Stromal cell of bone marrow (primary cell): ENCODE measurements at regions not wholly inside any gene's neighbourhood (a gene's known extent, or its start where the extent isn't known, plus 50 kb on each side); places are given as distances from the start of the nearest gene placed in this dataset.

Source experiments
- DNase-seq: peaks from one replicate; pipeline ENCODE4 v3.0.0-alpha.2; 2012; ENCODE audit warnings: low read depth

DNA sequence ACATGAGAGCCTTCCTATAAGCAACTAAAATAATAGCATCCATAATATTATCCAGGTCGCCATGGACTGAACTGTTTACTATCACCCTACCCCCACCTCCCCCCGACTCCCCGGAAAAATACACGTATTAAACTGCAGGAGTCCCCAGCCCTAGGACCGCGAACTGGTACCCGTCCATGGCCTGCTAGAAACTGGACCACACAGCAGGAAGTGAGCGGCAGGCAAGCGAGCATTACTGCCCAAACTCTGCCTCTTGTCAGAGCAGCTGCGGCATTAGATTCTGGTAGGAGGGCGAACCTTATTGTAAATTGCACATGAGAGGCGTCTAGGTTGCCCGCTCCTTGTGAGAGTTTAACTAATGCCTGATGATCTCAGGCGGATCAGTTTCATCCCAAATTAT lies 405.8 kb upstream of the ADGRL3 start:
- no peak for DNase-seq

- no peak for DNase-seq
Observed at GRCh38 chr4:60799214-60799613, 400.9 kb upstream of the ADGRL3 start.

DNA sequence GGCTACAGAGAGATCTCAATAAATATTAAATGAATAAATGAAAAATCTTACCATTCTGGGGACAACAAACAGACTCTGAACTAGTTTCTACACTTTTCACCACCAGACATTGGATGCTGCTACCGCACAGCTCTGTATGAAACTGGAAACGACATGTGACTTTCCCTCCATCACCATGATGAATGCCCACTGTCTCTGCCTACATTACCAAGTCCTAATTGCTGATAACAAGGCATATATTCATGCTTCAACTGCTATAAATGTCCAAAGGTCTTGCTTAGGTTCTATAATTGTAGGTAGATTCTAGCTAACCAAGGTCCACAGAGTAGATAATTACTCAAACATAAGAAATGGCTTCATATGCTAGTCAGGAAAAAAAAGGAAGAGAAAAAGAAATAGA lies 399.4 kb upstream of the ADGRL3 start:
- DNase-seq, result no peak

DNA sequence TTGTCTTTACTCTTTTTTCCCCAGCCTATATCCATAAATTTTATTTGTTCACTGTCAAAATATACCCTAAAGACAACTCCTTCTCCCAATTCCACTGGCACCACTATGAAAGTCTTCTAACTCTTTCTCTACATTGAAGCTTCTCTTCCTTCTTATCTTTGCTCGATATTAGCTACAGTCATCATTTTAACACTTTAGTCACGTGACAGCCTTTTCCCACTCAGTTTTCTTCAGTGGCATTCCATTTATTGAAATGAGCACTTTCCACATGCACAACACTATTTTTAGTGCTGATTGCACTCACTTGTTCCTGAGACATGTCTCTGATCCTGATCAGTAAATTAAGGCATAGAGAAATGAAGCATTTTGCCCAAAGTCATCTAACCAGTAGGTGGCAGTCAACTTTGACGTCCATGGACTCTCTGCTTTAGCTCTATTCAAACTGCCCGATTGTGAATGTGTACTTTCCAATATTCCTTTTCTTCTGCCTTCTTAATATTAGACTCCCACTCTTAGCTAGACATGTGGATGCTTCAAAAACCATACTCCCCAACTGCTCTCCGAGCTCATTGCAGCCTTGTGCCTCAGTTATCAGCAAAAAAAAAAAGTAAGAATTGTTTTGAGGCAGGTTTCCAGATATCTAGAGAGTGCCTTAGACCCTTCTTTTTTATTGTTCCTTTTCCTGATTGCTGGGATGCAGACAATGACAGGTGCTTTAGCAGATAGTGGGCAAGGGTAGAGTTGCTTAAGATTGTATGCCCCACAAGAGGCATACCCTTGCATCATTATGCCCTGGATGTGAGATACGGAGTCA lies 394.4 kb upstream of the ADGRL3 start:
- peak; percentile 10 for DNase-seq

DNA sequence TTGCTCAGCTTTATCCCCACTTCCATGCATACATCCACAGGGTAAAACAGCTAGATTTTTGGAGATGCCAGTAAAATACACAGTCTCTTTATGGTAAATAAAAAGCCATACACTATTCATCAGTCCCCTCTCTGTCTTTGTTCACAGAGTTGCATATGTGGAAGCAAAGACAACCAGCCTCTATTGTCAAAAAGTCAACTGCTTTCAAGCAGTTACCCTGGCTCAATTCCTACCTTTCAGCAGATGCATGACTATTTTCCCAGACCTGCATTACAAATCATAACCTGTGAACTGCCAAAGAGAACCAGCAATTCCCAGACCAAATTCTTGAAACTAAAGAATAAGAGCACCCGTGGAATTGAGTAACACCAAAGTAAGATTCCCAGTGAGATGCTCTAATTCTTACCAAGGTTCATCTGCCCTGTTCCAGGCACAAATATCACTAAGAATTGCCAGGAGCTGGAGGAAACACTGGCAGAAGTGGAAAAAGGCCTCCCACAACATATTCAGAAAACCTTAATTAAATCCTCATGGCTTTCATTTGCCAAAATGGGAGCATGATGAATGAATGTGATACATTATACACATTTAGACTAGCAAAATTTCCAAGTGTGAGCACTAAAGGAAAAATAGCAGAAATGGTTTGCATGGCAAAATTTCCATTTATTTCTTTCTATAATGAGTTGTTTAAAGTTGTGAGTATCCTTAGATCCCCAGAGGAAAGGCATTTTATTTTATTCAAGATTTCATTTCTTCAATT lies 391.2 kb upstream of the ADGRL3 start:
- DNase-seq, result no peak

DNA sequence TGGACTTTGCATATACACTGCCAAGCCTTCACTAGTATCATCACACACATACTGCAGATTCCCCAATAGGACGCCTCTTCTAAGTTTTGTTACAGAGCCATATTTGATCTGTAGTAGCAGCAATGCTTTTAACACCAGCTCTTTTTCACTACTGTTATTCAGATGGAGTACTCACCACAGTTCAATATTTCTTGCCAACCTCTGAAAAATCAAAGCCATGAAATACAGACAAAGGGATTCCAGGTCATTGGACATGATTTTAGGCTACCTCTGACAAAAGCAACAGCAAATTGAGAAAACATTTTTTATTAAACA lies 390.7 kb upstream of the ADGRL3 start:
- DNase-seq, result no peak

GRCh38 chr4:60812811-60813210 lies 387.3 kb upstream of the ADGRL3 start:
- DNase-seq, result no peak

DNA sequence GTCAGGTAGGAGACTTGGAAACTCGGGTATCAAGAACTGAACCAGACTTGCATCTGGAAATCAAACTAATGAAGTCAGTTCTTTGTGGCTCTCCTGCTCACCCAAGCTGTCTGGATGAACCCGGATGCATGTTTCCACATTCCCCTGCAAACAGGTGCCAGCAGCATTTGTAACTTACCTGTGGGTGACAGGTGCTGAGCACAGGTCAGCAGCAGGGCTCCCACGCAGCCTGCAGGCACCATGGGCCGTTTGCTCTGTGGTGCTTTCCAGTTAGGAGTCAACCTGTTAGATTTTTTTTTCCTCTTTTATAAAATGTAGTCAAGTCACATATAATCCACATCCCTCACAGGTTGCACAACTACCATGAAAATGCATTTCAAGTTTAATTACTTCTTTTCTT lies 385.6 kb upstream of the ADGRL3 start:
- DNase-seq, result no peak

GRCh38 chr4:60817609-60818008 lies 382.5 kb upstream of the ADGRL3 start:
- DNase-seq, result no peak

GRCh38 chr4:60822986-60823385 lies 377.1 kb upstream of the ADGRL3 start:
- DNase-seq, result no peak

- DNase-seq, result no peak
Observed at GRCh38 chr4:60840020-60840419, 360.1 kb upstream of the ADGRL3 start.

- no peak for DNase-seq
Observed at GRCh38 chr4:60846678-60847077, 353.4 kb upstream of the ADGRL3 start.

- DNase-seq, result no peak
Observed at GRCh38 chr4:60847614-60848013, 352.5 kb upstream of the ADGRL3 start.

GRCh38 chr4:60857130-60857753 lies 342.9 kb upstream of the ADGRL3 start:
- DNase-seq, result no peak

GRCh38 chr4:60863442-60863841 lies 336.7 kb upstream of the ADGRL3 start:
- no peak for DNase-seq

DNA sequence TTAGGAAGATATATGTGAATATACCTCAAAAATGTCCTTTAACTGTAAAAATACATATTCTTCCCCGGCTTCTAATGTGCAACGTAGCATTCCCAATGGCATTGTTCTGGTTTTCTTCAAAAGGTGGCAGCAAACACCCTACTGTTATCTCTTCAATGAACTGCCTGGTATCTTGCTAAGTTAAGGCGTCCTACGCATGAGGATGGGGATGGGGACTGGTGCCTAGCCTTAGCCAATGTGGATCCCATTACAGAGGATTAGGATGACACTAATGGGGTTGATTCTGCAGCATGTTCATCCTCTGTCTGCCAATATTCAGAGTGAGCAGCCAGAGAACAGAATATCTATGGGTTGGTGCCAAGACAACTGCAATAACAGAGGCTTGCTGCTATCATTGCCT lies 334.9 kb upstream of the ADGRL3 start:
- DNase-seq, result no peak

GRCh38 chr4:60868232-60868960 lies 331.7 kb upstream of the ADGRL3 start:
- no peak for DNase-seq

DNA sequence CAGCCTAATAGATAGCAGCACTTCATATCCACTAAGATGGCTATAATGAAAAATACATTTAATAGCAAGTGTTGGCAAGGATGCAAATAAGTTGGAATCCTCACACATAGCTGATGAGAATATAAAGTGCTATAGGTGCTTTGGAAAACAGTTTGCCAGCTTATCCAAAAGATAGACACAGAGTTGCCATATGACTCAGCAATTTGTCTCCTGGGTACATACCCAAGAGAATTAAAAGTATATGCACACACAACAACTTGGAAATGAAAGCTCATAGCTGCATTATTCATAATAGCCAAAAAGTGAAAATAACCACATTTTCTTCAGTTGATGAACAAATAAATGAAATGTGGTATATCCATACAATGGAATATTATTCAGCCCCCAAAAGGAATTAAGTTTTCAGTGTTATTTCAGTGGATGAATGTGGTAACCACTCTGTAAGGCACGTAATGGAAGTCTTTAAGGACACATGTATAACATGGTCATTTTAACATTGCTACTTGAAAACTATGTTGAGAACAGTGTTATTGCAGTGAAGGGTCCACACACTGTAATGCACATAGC lies 320.9 kb upstream of the ADGRL3 start:
- no peak for DNase-seq

GRCh38 chr4:60884587-60884986 lies 315.5 kb upstream of the ADGRL3 start:
- DNase-seq, result no peak

- no peak for DNase-seq
Observed at GRCh38 chr4:60885011-60885410, 315.1 kb upstream of the ADGRL3 start.

DNA sequence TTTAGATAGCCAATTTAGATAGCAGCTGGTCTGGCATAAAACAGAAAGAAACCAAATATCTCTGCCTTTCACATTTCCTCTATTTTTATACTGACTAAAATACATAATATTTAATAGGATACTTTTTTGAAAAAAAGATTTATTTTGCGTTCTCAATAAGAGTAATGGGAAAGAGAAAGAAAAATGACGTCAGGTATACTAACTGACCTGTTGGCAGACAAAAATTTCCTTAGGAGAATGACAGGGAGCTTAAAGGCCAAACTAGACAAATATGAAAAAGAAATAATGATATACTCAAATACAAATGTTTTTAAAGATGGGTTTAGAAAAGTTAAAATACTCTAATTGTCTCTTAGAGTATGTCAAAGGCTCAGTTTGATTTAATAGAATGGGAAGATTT lies 309.4 kb upstream of the ADGRL3 start:
- no peak for DNase-seq

- no peak for DNase-seq
Observed at GRCh38 chr4:60891947-60892346, 308.2 kb upstream of the ADGRL3 start.
